Stimulated activated memory B cell treated with anti-CD40 and anti-IgM and Interleukin-4, amounts not matched to agents 10 μg/mL and 1 μg/mL and 100 μg/mL, for 72 hours (primary cell): ENCODE measurements at regions not wholly inside any gene's neighbourhood (a gene's known extent, or its start where the extent isn't known, plus 50 kb on each side); places are given as distances from the start of the nearest gene placed in this dataset.
A peak's percentile ranks its signal among the peaks of the same experiment; 100 is the strongest.

Experiments
- ATAC-seq: fragments of 150-1000 bp; cut with Tn5 transposase; 2 replicates; pipeline ENCODE4 v1.10.0; 2021
- H3K27ac Mint-ChIP-seq: one replicate; pipeline ENCODE4 v1.8.0; 2022; ENCODE audit warnings: mild to moderate bottlenecking, mixed read lengths
- H3K27me3 Mint-ChIP-seq: one replicate; pipeline ENCODE4 v1.8.0; 2022; ENCODE audit warnings: mixed read lengths
- H3K36me3 Mint-ChIP-seq: one replicate; pipeline ENCODE4 v1.8.0; 2022; ENCODE audit warnings: mixed read lengths
- H3K4me1 Mint-ChIP-seq: one replicate; pipeline ENCODE4 v1.8.0; 2022; ENCODE audit warnings: mixed read lengths
- H3K4me3 Mint-ChIP-seq: one replicate; pipeline ENCODE4 v1.8.0; 2022; ENCODE audit warnings: mild to moderate bottlenecking, moderate library complexity, mixed read lengths
- H3K9me3 Mint-ChIP-seq: one replicate; pipeline ENCODE4 v1.8.0; 2022; ENCODE audit warnings: mixed read lengths

- no peaks in the 10 kb centered on the region for H3K9me3 Mint-ChIP-seq
- H3K36me3 Mint-ChIP-seq, result no peaks in the 10 kb centered on the region
- no peaks in the 10 kb centered on the region for H3K27me3 Mint-ChIP-seq
- H3K27ac Mint-ChIP-seq, result no peak overlapping the region
- H3K4me1 Mint-ChIP-seq, result peaks cover 8% of the 10 kb centered on the region
- ATAC-seq, result no peak
- no peak overlapping the region for H3K4me3 Mint-ChIP-seq
These were observed 211.5 kb downstream of the TMEM200A start for GRCh38 chr6:130577178-130577919.

GRCh38 chr6:130578713-130579112 is 212.9 kb downstream of the TMEM200A start:
- H3K36me3 Mint-ChIP-seq, result no peaks in the 10 kb centered on the region

GRCh38 chr6:130583268-130583667 is 217.5 kb downstream of the TMEM200A start:
- no peak overlapping the region for H3K27ac Mint-ChIP-seq
- H3K4me3 Mint-ChIP-seq, result no peak overlapping the region
- H3K9me3 Mint-ChIP-seq, result no peaks in the 10 kb centered on the region
- no peaks in the 10 kb centered on the region for H3K36me3 Mint-ChIP-seq
- H3K27me3 Mint-ChIP-seq, result no peaks in the 10 kb centered on the region
- no peaks in the 10 kb centered on the region for H3K4me1 Mint-ChIP-seq
- no peak for ATAC-seq

More at GRCh38 chr6:130578713-130579112, 212.9 kb downstream of the TMEM200A start:
- ATAC-seq, result no peak
- peaks cover 8% of the 10 kb centered on the region for H3K4me1 Mint-ChIP-seq
- no peak overlapping the region for H3K27ac Mint-ChIP-seq
- no peaks in the 10 kb centered on the region for H3K27me3 Mint-ChIP-seq
- H3K4me3 Mint-ChIP-seq, result no peak overlapping the region
- H3K9me3 Mint-ChIP-seq, result no peaks in the 10 kb centered on the region

- Mint-ChIP-seq H3K4me1 (no peaks in the 10 kb centered on the region), H3K4me3 (no peak overlapping the region), H3K27ac (no peak overlapping the region), H3K9me3 (no peaks in the 10 kb centered on the region), H3K27me3 (no peaks in the 10 kb centered on the region), H3K36me3 (no peaks in the 10 kb centered on the region)
- ATAC-seq, result no peak
These were observed 219.8 kb downstream of the TMEM200A start for GRCh38 chr6:130585587-130585986.

GRCh38 chr6:130587778-130588520 is 222.1 kb downstream of the TMEM200A start:
- H3K36me3 Mint-ChIP-seq, result no peaks in the 10 kb centered on the region
- no peak for ATAC-seq
- no peaks in the 10 kb centered on the region for H3K27me3 Mint-ChIP-seq
- no peak overlapping the region for H3K27ac Mint-ChIP-seq
- peaks cover 5% of the 10 kb centered on the region for H3K4me1 Mint-ChIP-seq
- no peak overlapping the region for H3K4me3 Mint-ChIP-seq
- H3K9me3 Mint-ChIP-seq, result peaks cover 4% of the 10 kb centered on the region

GRCh38 chr6:130593200-130593599 is 227.4 kb downstream of the TMEM200A start:
- Mint-ChIP-seq H3K9me3 (peaks cover 4% of the 10 kb centered on the region), H3K36me3 (no peaks in the 10 kb centered on the region), H3K27ac (no peak overlapping the region), H3K4me1 (peaks cover 15% of the 10 kb centered on the region), H3K4me3 (no peak overlapping the region), H3K27me3 (no peaks in the 10 kb centered on the region)
- peak; percentile 79 for ATAC-seq

- ATAC-seq, result no peak
- no peak overlapping the region for H3K27ac Mint-ChIP-seq
- no peaks in the 10 kb centered on the region for H3K27me3 Mint-ChIP-seq
- peaks cover 4% of the 10 kb centered on the region for H3K9me3 Mint-ChIP-seq
- H3K4me1 Mint-ChIP-seq, result peaks cover 15% of the 10 kb centered on the region
- no peak overlapping the region for H3K4me3 Mint-ChIP-seq
- no peaks in the 10 kb centered on the region for H3K36me3 Mint-ChIP-seq
These were observed 228.1 kb downstream of the TMEM200A start for GRCh38 chr6:130593948-130594347.

- Mint-ChIP-seq H3K4me1 (peaks cover 7% of the 10 kb centered on the region), H3K27ac (no peak overlapping the region), H3K27me3 (no peaks in the 10 kb centered on the region), H3K9me3 (no peaks in the 10 kb centered on the region), H3K4me3 (no peak overlapping the region), H3K36me3 (no peaks in the 10 kb centered on the region)
- ATAC-seq, result no peak
These were observed 228.9 kb upstream of the SMLR1 start for GRCh38 chr6:130598021-130598989.

GRCh38 chr6:130600880-130601341 is 226.3 kb upstream of the SMLR1 start:
- Mint-ChIP-seq H3K27me3 (no peaks in the 10 kb centered on the region), H3K9me3 (no peaks in the 10 kb centered on the region), H3K4me3 (no peak overlapping the region), H3K4me1 (peaks cover 9% of the 10 kb centered on the region), H3K27ac (no peak overlapping the region), H3K36me3 (no peaks in the 10 kb centered on the region)
- ATAC-seq, result no peak

GRCh38 chr6:130602151-130602770 is 224.9 kb upstream of the SMLR1 start:
- H3K4me3 Mint-ChIP-seq, result no peak overlapping the region
- H3K36me3 Mint-ChIP-seq, result no peaks in the 10 kb centered on the region
- no peak for ATAC-seq
- H3K27me3 Mint-ChIP-seq, result no peaks in the 10 kb centered on the region
- no peaks in the 10 kb centered on the region for H3K9me3 Mint-ChIP-seq
- no peak overlapping the region for H3K27ac Mint-ChIP-seq
- H3K4me1 Mint-ChIP-seq, result peaks cover 9% of the 10 kb centered on the region

GRCh38 chr6:130603391-130603790 is 223.8 kb upstream of the SMLR1 start:
- Mint-ChIP-seq H3K27ac (no peak overlapping the region), H3K27me3 (no peaks in the 10 kb centered on the region), H3K36me3 (no peaks in the 10 kb centered on the region), H3K4me1 (peaks cover 9% of the 10 kb centered on the region), H3K4me3 (no peak overlapping the region), H3K9me3 (peaks cover 2% of the 10 kb centered on the region)
- ATAC-seq, result no peak

GRCh38 chr6:130604841-130605399 is 222.3 kb upstream of the SMLR1 start:
- peaks cover 9% of the 10 kb centered on the region for H3K4me1 Mint-ChIP-seq
- no peak overlapping the region for H3K4me3 Mint-ChIP-seq
- H3K27ac Mint-ChIP-seq, result no peak overlapping the region
- no peaks in the 10 kb centered on the region for H3K36me3 Mint-ChIP-seq
- peak; percentile 34 for ATAC-seq
- H3K9me3 Mint-ChIP-seq, result peaks cover 4% of the 10 kb centered on the region
- no peaks in the 10 kb centered on the region for H3K27me3 Mint-ChIP-seq

GRCh38 chr6:130610303-130610702 is 216.9 kb upstream of the SMLR1 start:
- H3K27me3 Mint-ChIP-seq, result no peaks in the 10 kb centered on the region
- H3K9me3 Mint-ChIP-seq, result peaks cover 4% of the 10 kb centered on the region
- H3K36me3 Mint-ChIP-seq, result no peaks in the 10 kb centered on the region
- no peak overlapping the region for H3K4me3 Mint-ChIP-seq
- ATAC-seq, result no peak
- no peak overlapping the region for H3K27ac Mint-ChIP-seq
- H3K4me1 Mint-ChIP-seq, result no peaks in the 10 kb centered on the region

- Mint-ChIP-seq H3K36me3 (no peaks in the 10 kb centered on the region), H3K4me1 (no peaks in the 10 kb centered on the region), H3K27me3 (no peaks in the 10 kb centered on the region), H3K4me3 (no peak overlapping the region), H3K9me3 (peaks cover 6% of the 10 kb centered on the region), H3K27ac (no peak overlapping the region)
- peak; percentile 40 for ATAC-seq
These were observed 215.8 kb upstream of the SMLR1 start for GRCh38 chr6:130611366-130611765.
